PFSK-1 (cell line): ENCODE measurements at regions not wholly inside any gene's neighbourhood (a gene's known extent, or its start where the extent isn't known, plus 50 kb on each side); places are given as distances from the start of the nearest gene placed in this dataset.

Source experiments
- FOXP2 ChIP-seq: optimal IDR thresholded peaks from 2 replicates; pipeline ENCODE3; 2011; ENCODE audit warnings: borderline replicate concordance, control low read depth, inconsistent platforms; ENCODE audit not compliant: insufficient read depth; ENCODE audit errors: extremely low read length, extremely low read depth
- POLR2AphosphoS5 ChIP-seq: IDR thresholded peaks from 2 replicates; pipeline ENCODE4 v1.6.1; 2012; ENCODE audit warnings: low read depth, mild to moderate bottlenecking, control low read depth, low read length, moderate library complexity
- SIN3A ChIP-seq: IDR thresholded peaks from 2 replicates; pipeline ENCODE4 v1.6.1; 2012; ENCODE audit warnings: mild to moderate bottlenecking, low read length, moderate library complexity, borderline replicate concordance; ENCODE audit not compliant: insufficient read depth
- TAF1 ChIP-seq: IDR thresholded peaks from 2 replicates; pipeline ENCODE4 v1.6.1; 2012; ENCODE audit warnings: low read length, control low read depth, borderline replicate concordance; ENCODE audit not compliant: insufficient read depth
- TF ChIP-seq, protein P1 (sequence below), 2 experiments: IDR thresholded peaks; 2 replicates each; pipeline versions ENCODE4 v1.6.1 to v1.8.0; 2011 to 2012; ENCODE audit warnings: low read depth in 2 of 2, low read length in 2 of 2, control low read depth in 1 of 2, inconsistent platforms in 1 of 2, mild to moderate bottlenecking in 1 of 2, moderate library complexity in 1 of 2; ENCODE audit not compliant: insufficient read depth in 1 of 2

DNA sequence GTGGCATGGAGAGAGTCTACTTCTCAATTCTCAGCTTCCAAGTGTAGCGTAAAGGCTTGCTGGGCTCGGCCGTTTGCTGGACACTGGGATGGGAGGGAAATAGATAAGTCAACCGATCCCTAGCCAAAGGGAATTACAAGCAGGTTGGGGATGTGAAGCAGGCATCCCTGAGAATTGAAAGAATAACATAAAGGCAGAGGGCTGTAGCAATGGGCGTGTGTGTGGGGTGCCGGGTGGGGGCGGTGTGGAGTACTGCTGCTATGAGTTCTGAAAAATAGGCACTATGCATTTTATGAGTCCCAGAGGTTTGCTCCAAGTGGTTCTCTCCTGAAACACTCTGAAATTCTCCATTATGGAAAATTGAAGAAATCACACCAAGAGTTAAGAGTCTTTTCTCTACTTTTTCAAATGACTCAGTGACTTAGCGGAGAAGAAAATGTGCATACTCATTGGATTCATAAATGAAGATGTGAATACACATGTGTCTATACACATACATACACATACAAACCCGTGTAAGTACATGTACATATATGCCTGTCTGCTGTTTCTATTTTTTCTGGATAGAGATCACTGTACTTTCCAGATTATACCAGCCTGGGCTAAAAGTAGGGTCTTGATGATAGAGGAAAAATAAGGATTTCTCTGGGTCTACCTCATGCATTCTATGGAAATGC lies 65.4 kb downstream of the ADRA2A start:
- TF ChIP-seq TAF1: no peak
- TF ChIP-seq SIN3A: no peak
- TF ChIP-seq, protein P1, sequence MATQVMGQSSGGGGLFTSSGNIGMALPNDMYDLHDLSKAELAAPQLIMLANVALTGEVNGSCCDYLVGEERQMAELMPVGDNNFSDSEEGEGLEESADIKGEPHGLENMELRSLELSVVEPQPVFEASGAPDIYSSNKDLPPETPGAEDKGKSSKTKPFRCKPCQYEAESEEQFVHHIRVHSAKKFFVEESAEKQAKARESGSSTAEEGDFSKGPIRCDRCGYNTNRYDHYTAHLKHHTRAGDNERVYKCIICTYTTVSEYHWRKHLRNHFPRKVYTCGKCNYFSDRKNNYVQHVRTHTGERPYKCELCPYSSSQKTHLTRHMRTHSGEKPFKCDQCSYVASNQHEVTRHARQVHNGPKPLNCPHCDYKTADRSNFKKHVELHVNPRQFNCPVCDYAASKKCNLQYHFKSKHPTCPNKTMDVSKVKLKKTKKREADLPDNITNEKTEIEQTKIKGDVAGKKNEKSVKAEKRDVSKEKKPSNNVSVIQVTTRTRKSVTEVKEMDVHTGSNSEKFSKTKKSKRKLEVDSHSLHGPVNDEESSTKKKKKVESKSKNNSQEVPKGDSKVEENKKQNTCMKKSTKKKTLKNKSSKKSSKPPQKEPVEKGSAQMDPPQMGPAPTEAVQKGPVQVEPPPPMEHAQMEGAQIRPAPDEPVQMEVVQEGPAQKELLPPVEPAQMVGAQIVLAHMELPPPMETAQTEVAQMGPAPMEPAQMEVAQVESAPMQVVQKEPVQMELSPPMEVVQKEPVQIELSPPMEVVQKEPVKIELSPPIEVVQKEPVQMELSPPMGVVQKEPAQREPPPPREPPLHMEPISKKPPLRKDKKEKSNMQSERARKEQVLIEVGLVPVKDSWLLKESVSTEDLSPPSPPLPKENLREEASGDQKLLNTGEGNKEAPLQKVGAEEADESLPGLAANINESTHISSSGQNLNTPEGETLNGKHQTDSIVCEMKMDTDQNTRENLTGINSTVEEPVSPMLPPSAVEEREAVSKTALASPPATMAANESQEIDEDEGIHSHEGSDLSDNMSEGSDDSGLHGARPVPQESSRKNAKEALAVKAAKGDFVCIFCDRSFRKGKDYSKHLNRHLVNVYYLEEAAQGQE (IDR thresholded peaks at IDR 0.05; ENCODE audit: insufficient read depth in 1 of 2, low read depth in 2 of 2, low read length in 2 of 2): no peak
- TF ChIP-seq POLR2AphosphoS5: no peak
- TF ChIP-seq FOXP2: no peak

DNA sequence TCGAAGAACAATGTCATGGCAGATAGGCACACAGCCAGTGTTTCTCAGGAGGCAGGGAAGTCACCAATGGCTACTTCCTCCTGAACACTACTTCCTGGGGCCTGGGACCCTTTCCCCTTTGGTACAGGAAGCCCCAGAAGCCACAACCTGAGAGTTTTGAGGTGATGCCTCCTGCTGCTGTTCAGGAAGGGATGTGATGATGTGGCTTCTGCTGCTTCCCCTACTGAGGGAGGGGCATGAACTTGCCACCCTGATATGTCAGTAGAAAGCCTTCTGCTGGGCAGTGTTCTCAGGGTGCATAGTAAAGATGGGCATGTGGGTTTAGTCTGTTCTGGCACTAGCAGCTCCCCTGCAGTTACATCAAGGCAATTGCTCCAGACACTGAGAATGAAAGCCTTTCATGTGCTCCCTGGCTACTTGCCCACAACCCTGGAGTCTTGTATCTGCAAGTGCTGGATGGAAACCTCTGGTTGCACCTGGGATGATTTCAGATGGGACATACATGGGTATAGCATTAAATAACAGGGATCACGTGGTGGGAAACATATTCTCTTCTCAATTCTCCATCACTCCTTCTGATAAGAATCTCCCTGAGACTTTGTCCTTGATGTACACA lies 69.3 kb downstream of the ADRA2A start:
- TF ChIP-seq, protein P1 (IDR thresholded peaks at IDR 0.05; ENCODE audit: insufficient read depth in 1 of 2, low read depth in 2 of 2, low read length in 2 of 2): no peak
- no peak for TF ChIP-seq TAF1
- TF ChIP-seq POLR2AphosphoS5: no peak
- TF ChIP-seq FOXP2: no peak
- TF ChIP-seq SIN3A: no peak

DNA sequence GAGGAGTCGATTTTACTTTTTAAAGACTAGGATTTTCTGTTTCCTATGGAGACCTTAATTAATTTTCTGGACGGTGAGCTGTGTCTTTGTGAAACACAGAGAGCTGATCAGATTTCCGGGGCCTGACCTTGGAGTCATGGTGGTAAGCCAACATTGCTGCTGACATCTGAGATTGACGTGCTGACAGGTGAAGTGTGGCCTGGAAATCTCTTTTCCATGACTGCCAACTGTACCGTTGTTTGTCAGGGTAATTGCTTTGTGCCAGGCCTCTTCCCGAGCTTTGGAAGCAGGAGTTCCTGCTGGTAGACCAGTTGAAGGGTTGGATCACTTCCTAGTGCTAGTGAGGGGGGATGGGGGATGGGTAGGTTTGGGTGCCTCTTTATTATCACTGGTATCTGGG lies 71.2 kb downstream of the ADRA2A start:
- TF ChIP-seq, protein P1 (IDR thresholded peaks at IDR 0.05; ENCODE audit: insufficient read depth in 1 of 2, low read depth in 2 of 2, low read length in 2 of 2): no peak
- TF ChIP-seq SIN3A (no peak), TAF1 (no peak), FOXP2 (no peak), POLR2AphosphoS5 (no peak)

DNA sequence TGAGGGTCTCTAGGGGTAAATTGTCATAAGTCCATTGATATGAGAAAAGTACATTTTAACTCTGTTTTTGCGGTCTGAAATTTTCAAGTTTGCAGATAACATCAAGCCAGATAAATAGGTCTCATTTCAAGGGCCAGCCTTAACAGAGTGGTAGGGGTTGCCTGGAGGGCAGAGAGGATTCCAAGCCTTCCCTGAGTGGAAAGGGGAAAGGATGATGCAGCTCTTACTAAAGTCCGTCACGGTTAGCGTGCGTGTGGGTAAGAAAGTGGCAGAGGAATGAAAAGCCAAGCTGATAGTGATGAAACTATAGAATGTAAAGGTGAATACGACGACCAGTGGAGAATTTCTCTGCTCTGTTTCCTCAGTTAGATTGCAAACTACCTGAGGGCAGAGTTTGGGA lies 71.6 kb downstream of the ADRA2A start:
- TF ChIP-seq SIN3A (no peak), FOXP2 (no peak), POLR2AphosphoS5 (no peak), TAF1 (no peak)
- TF ChIP-seq, protein P1 (IDR thresholded peaks at IDR 0.05; ENCODE audit: insufficient read depth in 1 of 2, low read depth in 2 of 2, low read length in 2 of 2): no peak

DNA sequence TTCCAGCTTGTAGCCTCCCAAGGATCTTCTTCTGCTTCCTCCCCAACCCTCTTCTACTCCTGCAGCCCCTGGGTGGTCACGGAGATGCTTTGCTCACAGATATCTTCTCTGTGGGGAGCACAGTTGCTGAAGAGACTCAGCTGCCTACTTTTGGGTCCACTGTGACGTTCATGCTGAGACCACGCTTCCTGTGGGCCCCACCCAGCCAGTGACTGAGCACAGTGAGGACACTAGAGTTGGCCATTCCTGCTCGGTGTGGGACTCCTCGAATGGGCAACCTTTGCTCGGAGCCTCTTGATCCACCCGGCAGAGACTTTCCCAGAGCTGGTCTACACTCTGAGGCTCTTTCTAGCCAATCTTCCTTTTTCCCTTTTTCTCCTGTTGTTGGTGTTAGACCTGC lies 73.9 kb downstream of the ADRA2A start:
- TF ChIP-seq POLR2AphosphoS5 (no peak), FOXP2 (no peak)
